ENCODE measurements at regions not wholly inside any gene's neighbourhood (a gene's known extent, or its start where the extent isn't known, plus 50 kb on each side); places are given as distances from the start of the nearest gene placed in this dataset.

DNA sequence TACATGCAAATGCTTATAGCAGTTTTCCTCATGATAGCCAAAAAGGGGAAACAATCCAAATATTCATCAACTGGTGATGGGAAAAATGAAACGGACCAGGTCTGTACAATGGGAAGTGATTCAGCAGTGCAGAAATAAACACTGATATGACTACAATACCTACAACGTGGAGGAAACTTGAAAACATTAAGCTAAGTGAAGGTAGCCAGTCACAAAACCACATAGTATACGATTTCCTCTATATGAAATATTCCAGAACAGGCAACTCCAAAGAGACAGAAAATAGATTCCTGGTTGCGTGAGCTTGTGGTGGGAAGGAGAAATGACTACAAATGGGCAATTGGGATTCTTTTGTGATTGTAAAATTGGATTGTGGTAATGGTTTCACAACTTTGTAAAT lies 263.1 kb upstream of the PITRM1 start:
- TF ChIP-seq, protein P1, sequence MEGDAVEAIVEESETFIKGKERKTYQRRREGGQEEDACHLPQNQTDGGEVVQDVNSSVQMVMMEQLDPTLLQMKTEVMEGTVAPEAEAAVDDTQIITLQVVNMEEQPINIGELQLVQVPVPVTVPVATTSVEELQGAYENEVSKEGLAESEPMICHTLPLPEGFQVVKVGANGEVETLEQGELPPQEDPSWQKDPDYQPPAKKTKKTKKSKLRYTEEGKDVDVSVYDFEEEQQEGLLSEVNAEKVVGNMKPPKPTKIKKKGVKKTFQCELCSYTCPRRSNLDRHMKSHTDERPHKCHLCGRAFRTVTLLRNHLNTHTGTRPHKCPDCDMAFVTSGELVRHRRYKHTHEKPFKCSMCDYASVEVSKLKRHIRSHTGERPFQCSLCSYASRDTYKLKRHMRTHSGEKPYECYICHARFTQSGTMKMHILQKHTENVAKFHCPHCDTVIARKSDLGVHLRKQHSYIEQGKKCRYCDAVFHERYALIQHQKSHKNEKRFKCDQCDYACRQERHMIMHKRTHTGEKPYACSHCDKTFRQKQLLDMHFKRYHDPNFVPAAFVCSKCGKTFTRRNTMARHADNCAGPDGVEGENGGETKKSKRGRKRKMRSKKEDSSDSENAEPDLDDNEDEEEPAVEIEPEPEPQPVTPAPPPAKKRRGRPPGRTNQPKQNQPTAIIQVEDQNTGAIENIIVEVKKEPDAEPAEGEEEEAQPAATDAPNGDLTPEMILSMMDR (IDR thresholded peaks at IDR 0.05; ENCODE audit: low read depth, low read length): no peak
- no peak for DNase-seq (ENCODE audit: extremely low read depth, low read depth)

DNA sequence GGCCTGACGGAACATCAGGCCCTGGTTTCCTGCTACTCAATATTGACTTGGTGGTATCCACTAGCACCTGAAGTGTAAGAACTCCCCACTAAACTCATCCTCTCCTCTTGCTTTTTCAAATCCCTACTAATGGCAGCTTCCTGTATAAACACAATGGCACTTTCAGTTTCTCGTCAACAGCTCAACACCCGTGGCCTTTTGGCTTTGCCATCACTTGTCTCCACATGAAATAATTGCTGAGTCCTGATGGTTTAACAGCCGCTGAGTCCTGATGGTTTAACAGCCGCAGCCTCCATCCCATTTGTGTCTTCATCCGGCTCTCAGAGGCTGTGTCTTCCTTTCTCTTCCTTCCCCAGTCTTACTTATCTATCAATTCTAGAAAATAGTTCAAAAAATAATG lies 261.4 kb upstream of the PITRM1 start:
- TF ChIP-seq, protein P1 (IDR thresholded peaks at IDR 0.05; ENCODE audit: low read depth, low read length): no peak
- no peak for DNase-seq (ENCODE audit: extremely low read depth, low read depth)

DNA sequence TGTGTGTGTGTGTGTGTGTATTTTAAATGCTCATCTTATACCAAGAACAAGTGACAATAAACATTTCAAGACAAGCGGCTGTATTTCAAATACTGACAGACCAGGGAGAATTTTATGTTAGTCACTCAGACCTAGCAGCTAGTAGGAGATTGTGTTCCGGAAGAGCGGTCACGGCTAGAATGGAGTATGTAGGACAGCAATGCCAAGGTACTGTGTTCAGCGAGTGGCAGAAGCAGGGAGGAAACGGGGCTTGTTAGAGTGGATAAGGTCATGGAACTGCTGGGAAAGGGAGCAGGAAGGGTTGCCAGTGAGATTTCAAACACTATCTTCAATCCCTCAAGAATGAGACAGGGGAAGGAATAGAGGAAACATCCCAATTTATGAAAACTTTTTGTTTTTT lies 260.5 kb upstream of the PITRM1 start:
- DNase-seq (ENCODE audit: extremely low read depth, low read depth): no peak
- TF ChIP-seq, protein P1 (IDR thresholded peaks at IDR 0.05; ENCODE audit: low read depth, low read length): no peak

DNA sequence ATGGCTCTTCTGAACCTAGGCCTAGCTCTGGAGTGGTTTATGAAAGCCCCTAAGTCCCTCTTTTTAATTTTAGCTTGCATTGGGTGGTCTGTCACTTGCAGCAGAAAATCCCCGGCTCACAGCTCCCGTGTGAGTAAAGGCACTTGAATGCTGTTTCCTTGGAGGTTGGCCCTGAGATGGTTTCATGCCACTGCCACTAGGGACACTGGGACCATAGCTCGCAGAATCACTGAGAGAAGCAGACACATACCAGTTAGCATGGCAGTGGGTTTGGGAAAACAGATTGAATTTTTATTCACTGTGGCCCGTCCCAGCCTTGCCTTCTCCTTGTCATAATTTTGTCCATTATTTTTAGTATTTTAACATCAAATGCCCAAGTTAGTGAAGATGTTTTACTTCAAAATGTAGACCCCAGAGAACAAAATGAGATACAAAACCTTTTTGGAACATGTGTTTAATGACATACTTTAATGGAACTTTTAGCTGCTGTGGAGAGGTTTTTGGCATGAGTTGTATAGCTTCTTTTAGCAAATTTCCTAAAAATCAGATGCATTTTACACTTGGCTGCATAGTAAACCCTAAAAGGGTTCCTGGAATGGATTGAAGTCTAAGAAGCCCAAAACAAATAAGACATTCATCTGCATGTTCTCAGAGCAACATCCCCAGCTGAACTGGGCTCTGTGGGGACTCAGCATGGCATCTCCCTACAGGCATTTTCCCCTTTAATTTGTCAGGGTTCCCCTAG lies 259.7 kb upstream of the PITRM1 start:
- TF ChIP-seq, protein P1 (IDR thresholded peaks at IDR 0.05; ENCODE audit: low read depth, low read length): no peak

DNA sequence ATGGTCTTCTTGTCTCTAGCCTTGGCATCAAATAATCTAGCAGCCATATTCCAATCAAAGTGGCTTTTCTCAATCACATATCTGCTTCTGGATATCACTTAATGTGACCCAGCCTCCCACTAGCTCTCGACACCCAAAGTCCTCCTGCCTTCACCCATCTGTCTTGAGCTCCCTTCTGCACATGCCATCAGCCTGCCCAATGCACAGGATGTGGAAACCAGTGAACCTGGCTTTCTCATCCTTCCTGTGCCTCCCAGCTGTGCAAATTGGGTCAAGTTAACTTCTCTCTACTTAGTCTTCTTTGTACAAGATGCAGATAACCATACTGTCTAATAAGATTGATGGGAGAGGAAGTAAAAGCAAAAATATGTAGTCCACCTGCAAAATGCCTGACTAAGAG lies 257.9 kb upstream of the PITRM1 start:
- no peak for DNase-seq (ENCODE audit: extremely low read depth, low read depth)
- TF ChIP-seq, protein P1 (IDR thresholded peaks at IDR 0.05; ENCODE audit: low read depth, low read length): no peak

More for the DNA sequence above, 259.7 kb upstream of the PITRM1 start:
- no peak for DNase-seq (ENCODE audit: extremely low read depth, low read depth)

DNA sequence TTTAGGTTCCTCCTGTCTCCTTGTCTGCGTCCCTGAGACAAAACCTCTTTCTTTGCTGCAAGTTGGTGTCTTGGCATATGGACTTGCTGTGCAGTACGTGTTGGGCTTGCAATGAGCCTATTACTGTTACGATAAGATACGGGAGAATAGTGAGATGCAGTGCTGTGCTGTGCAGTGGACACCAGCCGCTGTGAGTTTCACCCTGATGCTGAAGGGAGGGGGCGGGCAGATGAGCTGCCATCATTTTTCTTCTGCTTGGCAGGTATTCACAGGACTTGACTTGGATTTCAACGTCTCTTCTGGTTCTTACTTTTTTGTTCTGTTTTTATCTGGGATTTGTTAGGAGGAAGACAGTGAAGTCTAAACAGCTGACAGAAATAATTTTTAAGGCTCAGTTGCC lies 257.1 kb upstream of the PITRM1 start:
- TF ChIP-seq, protein P1 (IDR thresholded peaks at IDR 0.05; ENCODE audit: low read depth, low read length): no peak
- DNase-seq (ENCODE audit: extremely low read depth, low read depth): no peak

DNA sequence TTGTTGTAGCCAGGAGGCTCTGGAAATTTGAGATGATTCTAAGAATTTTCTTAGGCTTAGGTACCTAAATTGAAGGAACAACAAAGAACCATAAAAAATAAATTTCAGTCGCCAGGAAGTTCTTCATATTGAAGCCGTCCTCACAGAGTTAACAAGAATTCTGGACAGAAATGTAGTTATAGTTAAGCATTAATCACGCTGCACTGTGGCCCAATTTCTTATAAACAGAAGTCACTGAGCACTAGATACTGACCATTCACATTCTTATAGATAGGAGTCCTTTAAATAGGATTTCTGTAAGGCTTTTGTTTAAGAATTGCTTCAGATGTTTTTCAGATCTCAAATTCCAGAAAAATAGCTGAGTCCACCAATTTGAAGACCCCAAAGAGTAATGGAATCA lies 256.2 kb upstream of the PITRM1 start:
- TF ChIP-seq, protein P1 (IDR thresholded peaks at IDR 0.05; ENCODE audit: low read depth, low read length): no peak
- DNase-seq (ENCODE audit: extremely low read depth, low read depth): no peak
